ENCODE measurements at regions not wholly inside any gene's neighbourhood (a gene's known extent, or its start where the extent isn't known, plus 50 kb on each side); places are given as distances from the start of the nearest gene placed in this dataset.
"Not testable (repeated sequence)": the region's sequence is repeated elsewhere in the genome, so short reads cannot be mapped to it uniquely, and the experiment has no call there.

DNA sequence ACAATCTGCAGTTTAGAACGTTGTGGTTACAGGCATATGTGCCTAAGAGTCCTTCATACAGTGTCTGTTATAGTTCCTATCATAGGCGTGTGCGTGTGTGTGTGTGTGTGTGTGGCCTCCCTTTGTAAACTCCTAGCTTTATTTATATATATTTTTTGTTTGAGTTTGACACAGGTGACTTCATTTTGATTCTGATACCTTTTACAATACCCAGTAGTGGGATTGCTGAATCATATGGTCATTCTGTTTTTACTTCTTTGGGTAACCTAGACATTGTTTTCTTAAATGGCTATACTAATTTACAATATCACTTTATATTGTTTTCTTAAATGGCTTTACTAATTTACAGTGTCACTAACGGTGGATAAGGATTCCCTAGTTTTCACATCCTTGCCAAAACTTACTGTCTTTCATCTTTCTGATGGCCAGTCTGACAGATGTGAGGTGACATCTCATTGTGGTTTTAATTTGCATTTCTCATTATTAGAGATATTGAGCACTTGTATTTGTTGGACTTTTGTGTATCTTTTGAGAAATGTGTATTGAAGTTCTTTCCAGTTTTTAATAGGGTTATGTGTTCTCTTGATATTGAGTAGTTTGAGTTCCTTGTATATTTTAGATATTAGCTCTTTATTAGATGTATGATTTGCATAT lies 211.1 kb upstream of the NUDT6 start:
- in situ Hi-C loops (cut with HindIII; ENCODE audit: low sequenced_read_pairs), result no loop called here

- in situ Hi-C loops (cut with HindIII; ENCODE audit: low sequenced_read_pairs), result no loop called here
Observed at GRCh38 chr4:123144616-123145015, 222.2 kb upstream of the NUDT6 start.

DNA sequence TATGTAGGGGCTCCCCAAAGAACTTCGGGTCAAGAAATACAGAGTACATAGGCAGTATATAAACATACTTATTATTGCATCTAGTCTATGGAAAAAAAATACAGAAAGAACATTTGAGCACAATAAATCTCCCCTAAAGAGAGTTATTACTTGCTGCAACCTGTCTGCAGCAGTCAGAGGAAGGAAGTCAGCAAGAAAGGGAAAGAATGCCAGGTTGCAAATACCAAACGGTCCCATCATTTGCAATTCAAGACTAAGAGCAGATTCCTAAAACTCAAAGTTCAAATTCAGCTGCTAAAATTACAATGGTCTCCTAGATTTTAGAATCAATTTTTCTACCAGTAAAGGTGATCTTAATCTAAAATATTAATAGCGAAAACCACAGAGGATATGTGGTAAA lies 236.2 kb upstream of the NUDT6 start:
- in situ Hi-C loops (cut with HindIII; ENCODE audit: low sequenced_read_pairs), result loop anchor here (5.0 kb wide), 1 partner anchor 34 kb away; no protein-coding TSS in a partner anchor

GRCh38 chr4:123159479-123159878 lies 237.1 kb upstream of the NUDT6 start:
- in situ Hi-C loops (cut with HindIII; ENCODE audit: low sequenced_read_pairs), result loop anchor here (5.0 kb wide), 1 partner anchor 33 kb away; no protein-coding TSS in a partner anchor

DNA sequence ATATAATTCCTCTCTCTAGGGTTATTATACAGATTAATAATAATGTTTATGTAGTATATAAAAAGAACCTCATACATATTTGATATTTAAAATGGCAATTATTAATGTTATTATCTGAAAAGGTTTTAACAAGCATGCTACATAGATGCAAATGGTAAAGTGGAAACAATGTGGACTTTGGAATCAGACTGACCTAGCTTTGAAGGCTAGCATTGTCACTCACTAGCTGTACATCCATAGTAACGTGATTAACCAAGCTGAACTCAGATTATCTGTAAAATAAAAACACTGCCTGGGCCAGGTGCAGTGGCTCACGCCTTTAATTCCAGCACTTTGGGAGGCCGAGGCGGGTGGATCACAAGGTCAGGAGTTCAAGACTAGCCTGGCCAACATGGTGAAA lies 233.7 kb upstream of the SPRY1 start:
- in situ Hi-C loops (cut with HindIII; ENCODE audit: low sequenced_read_pairs), result no loop called here

GRCh38 chr4:123163501-123163900 lies 233.1 kb upstream of the SPRY1 start:
- in situ Hi-C loops (cut with HindIII; ENCODE audit: low sequenced_read_pairs), result no loop called here

- in situ Hi-C loops (cut with HindIII; ENCODE audit: low sequenced_read_pairs), result no loop called here
Observed at GRCh38 chr4:123166023-123166422, 230.6 kb upstream of the SPRY1 start.

DNA sequence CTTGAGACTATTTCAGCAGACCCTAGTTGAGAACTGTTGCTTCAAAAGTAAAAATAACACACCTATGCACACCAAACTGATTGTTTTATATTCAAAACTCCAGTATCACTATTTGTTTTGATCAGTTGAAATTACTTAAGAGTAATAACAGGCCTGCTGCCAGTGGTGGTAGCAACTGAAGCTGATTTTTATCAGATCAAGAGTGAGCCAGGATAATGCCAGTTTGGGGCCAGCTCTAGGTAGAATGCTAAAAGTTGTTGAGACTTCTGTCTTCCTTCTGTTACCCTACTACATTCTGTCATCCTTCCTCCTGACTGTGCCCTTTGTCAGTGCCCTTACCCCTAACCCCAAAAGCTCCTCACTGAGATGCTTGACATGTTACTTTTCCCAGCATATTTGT lies 228.7 kb upstream of the SPRY1 start:
- in situ Hi-C loops (cut with HindIII; ENCODE audit: low sequenced_read_pairs), result no loop called here

DNA sequence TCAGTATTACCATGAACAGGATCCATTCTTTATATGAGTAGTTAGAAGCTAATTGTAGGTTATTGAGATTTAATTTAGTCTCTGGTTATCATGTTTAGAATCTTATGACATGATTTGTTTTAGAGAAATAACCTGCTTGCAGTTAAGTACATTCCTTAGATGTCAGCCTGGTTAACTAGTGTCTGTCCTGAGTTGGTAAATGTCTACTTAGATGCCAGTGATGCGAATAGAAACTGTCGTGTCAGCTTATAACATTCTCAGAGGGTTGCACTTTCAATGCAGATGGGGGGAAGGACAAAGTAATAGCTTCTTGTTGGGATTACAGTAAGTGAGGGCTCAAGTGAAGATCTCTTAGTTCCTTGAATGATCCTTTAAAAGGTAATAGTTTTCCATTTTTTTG lies 227.8 kb upstream of the SPRY1 start:
- in situ Hi-C loops (cut with HindIII; ENCODE audit: low sequenced_read_pairs), result no loop called here

DNA sequence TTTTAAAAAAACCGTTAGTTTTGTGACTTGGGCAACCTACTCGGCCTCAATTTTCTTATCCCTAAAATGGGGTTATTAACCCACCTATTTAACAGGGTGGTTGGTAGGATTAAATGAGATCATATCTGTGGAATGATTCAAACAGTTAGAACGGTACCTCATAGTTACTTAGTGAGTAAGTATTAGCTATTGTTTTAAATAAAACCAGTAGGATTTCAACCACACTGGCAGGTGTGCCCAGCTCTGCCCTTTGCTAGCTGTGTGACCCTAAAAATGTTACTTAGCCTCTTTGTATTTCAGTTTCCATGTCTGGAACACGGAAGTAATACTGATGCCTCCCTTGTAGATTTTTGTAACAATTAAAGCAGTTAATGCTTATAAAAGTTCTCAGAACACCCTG lies 225.8 kb upstream of the SPRY1 start:
- in situ Hi-C loops (cut with HindIII; ENCODE audit: low sequenced_read_pairs), result no loop called here

- in situ Hi-C loops (cut with HindIII; ENCODE audit: low sequenced_read_pairs), result no loop called here
Observed at GRCh38 chr4:123176605-123177004, 220.0 kb upstream of the SPRY1 start.

GRCh38 chr4:123182289-123182688 lies 214.3 kb upstream of the SPRY1 start:
- in situ Hi-C loops (cut with HindIII; ENCODE audit: low sequenced_read_pairs), result no loop called here

GRCh38 chr4:123183308-123183707 lies 213.3 kb upstream of the SPRY1 start:
- in situ Hi-C loops (cut with HindIII; ENCODE audit: low sequenced_read_pairs), result no loop called here

DNA sequence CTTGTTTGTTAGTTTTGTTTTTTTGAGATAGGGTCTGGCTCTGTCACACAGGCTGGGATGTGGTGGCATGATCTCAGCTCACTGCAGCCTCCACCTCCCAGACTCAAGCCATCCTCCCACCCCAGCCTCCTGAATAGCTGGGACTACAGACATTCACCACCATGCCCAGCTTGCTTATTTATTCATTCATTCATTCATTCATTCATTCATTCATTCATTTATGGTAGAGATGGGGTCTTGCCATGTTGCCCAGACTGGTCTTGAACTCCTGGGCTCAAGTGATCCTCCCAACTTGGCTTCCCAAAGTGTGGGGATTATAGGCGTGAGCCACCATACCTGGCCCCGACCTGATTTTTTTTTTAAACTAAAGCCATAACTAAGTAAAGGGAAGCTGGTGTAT lies 212.8 kb upstream of the SPRY1 start:
- in situ Hi-C loops (cut with HindIII; ENCODE audit: low sequenced_read_pairs), result not testable (repeated sequence)

GRCh38 chr4:123186731-123187130 lies 209.9 kb upstream of the SPRY1 start:
- in situ Hi-C loops (cut with HindIII; ENCODE audit: low sequenced_read_pairs), result no loop called here

- in situ Hi-C loops (cut with HindIII; ENCODE audit: low sequenced_read_pairs), result loop anchor here (5.0 kb wide), 1 partner anchor 33 kb away; no protein-coding TSS in a partner anchor
Observed at GRCh38 chr4:123190176-123190575, 206.4 kb upstream of the SPRY1 start.

- in situ Hi-C loops (cut with HindIII; ENCODE audit: low sequenced_read_pairs), result loop anchor here (5.0 kb wide), 1 partner anchor 34 kb away; no protein-coding TSS in a partner anchor
Observed at GRCh38 chr4:123191728-123192127, 204.9 kb upstream of the SPRY1 start.

DNA sequence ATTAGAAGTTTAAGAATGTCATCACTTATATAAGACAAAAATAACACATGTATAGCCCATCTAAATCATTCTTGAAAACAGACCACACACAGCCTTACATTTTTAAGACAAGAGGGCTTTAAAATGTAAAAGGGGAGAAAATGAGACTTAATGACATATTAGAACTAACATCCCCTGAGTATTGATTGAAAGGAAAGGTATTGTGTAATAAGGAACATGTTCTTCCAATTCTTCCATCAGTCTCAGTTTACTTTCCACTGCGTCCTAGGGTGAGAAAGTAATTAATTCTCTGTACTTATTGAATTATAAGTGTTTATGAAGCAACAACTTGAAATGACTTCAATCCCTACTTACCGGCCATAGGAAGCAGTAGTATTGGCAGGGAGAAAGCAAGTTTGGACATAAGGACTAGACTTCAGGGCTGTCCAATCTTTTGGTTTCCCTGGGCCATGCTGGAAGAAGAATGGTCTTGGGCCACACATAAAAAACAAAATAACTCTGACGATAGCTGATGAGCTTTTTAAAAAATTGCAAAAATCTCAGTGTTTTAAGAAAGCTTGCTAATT lies 202.7 kb upstream of the SPRY1 start:
- in situ Hi-C loops (cut with HindIII; ENCODE audit: low sequenced_read_pairs), result loop anchor here (5.0 kb wide), 1 partner anchor 37 kb away; no protein-coding TSS in a partner anchor

DNA sequence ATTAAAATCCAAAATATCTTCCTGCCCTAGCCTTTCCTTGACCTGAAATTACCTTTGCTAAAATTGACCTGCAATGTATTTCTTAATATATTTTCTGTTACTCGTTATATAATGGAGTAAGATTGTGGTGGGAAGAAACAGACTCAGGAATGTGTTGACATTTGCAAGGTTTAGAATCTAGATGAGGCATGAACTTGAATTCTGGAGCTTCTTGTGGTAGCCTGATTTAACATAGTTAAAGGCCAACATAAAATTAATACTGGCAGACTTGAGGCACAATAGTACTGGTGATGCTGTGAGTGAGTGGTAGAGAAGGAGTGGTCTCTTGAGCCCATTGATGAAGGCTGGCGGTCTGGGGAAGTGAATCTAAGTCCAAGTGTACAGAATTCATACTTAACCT lies 197.9 kb upstream of the SPRY1 start:
- in situ Hi-C loops (cut with HindIII; ENCODE audit: low sequenced_read_pairs), result no loop called here

GRCh38 chr4:123200051-123200940 lies 196.3 kb upstream of the SPRY1 start:
- in situ Hi-C loops (cut with HindIII; ENCODE audit: low sequenced_read_pairs), result no loop called here

DNA sequence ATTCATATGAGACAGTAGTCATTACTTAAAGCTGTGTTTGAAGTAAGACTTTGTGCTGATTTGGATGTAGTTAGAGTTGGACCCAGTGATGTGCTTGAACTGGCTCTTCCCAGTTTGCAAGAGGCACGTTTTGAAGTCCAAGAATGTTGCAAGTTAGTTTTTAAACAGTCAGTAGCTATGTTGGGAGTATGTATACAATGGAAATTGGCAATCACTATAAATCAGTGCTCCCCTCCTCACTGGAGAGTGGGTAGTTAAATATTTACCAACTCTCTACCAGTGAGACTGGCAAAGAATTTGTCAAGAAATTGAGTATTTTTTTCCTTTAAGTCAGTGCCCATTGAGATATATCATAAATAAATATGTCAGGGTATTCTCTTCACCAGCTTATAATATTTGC lies 191.9 kb upstream of the SPRY1 start:
- in situ Hi-C loops (cut with HindIII; ENCODE audit: low sequenced_read_pairs), result no loop called here

GRCh38 chr4:123206016-123206415 lies 190.6 kb upstream of the SPRY1 start:
- in situ Hi-C loops (cut with HindIII; ENCODE audit: low sequenced_read_pairs), result no loop called here

All from endothelial cell of hepatic sinusoid (primary cell).